MM.1S (cell line): ENCODE measurements at regions not wholly inside any gene's neighbourhood (a gene's known extent, or its start where the extent isn't known, plus 50 kb on each side); places are given as distances from the start of the nearest gene placed in this dataset.

Experiments
- DNase-seq: peaks from one replicate; pipeline ENCODE4 v3.0.0-alpha.2; 2015
- H2AFZ ChIP-seq: fragments of 300-600 bp; sonication (generic); 2 replicates; pipeline ENCODE4 v1.6.0; 2016; ENCODE audit warnings: antibody characterized with exemption, low read length
- H3F3A ChIP-seq: fragments of 300-600 bp; sonication (generic); 2 replicates; pipeline ENCODE4 v1.6.1; 2016; ENCODE audit warnings: mild to moderate bottlenecking, antibody characterized with exemption, low read length, moderate library complexity, mixed read lengths; ENCODE audit not compliant: insufficient read depth
- H3K27ac ChIP-seq: fragments of 300-600 bp; sonication (generic); 2 replicates; pipeline ENCODE4 v1.5.1; 2016; ENCODE audit warnings: mild to moderate bottlenecking, low read length
- H3K27me3 ChIP-seq: fragments of 300-600 bp; sonication (generic); replicated peaks from 2 replicates; pipeline ENCODE4 v1.6.0; 2016; ENCODE audit warnings: low read length; ENCODE audit not compliant: insufficient read depth
- H3K36me3 ChIP-seq: fragments of 300-600 bp; sonication (generic); replicated peaks from 2 replicates; pipeline ENCODE4 v1.6.1; 2016; ENCODE audit warnings: mild to moderate bottlenecking, low read length, mixed read lengths; ENCODE audit not compliant: insufficient read depth
- H3K4me1 ChIP-seq: fragments of 300-600 bp; sonication (generic); 2 replicates; pipeline ENCODE4 v1.6.1; 2016; ENCODE audit warnings: low read length, mixed read lengths
- H3K4me2 ChIP-seq: fragments of 300-600 bp; sonication (generic); 2 replicates; pipeline ENCODE4 v1.6.0; 2016; ENCODE audit warnings: low read depth, low read length
- H3K4me3 ChIP-seq: fragments of 300-600 bp; sonication (generic); 2 replicates; pipeline ENCODE4 v1.5.1; 2016; ENCODE audit warnings: low read length, mixed read lengths
- H3K79me2 ChIP-seq: fragments of 300-600 bp; sonication (generic); 2 replicates; pipeline ENCODE4 v1.6.1; 2016; ENCODE audit warnings: mixed run types, low read length, mixed read lengths
- H3K9ac ChIP-seq: fragments of 300-600 bp; sonication (generic); 2 replicates; pipeline ENCODE4 v1.6.1; 2016; ENCODE audit warnings: low read length, mixed read lengths
- H3K9me2 ChIP-seq: fragments of 300-600 bp; sonication (generic); replicated peaks from 2 replicates; pipeline ENCODE4 v1.6.1; 2016; ENCODE audit warnings: mild to moderate bottlenecking, low read length, mixed read lengths; ENCODE audit not compliant: insufficient read depth
- H3K9me3 ChIP-seq: fragments of 300-600 bp; sonication (generic); replicated peaks from 2 replicates; pipeline ENCODE4 v1.6.1; 2016; ENCODE audit warnings: mild to moderate bottlenecking, low read length, mixed read lengths; ENCODE audit not compliant: insufficient read depth
- H4K20me1 ChIP-seq: fragments of 300-600 bp; sonication (generic); 2 replicates; pipeline ENCODE4 v1.6.1; 2016; ENCODE audit warnings: mild to moderate bottlenecking, low read length, moderate library complexity, mixed read lengths; ENCODE audit not compliant: insufficient read depth
- CTCF ChIP-seq: fragments of 300-600 bp; sonication (generic); IDR thresholded peaks from 2 replicates; pipeline ENCODE4 v1.5.1; 2016; ENCODE audit warnings: antibody characterized with exemption, low read length, mixed read lengths
- EZH2 ChIP-seq: fragments of 300-600 bp; sonication (generic); optimal IDR thresholded peaks from 2 replicates; pipeline ENCODE3; 2017; ENCODE audit warnings: low read depth, mild to moderate bottlenecking, antibody characterized with exemption, low read length, mixed read lengths
- EZH2phosphoT487 ChIP-seq: fragments of 300-600 bp; sonication (generic); IDR thresholded peaks from 2 replicates; pipeline ENCODE4 v1.6.1; 2018; ENCODE audit warnings: antibody characterized with exemption, low read length

DNA sequence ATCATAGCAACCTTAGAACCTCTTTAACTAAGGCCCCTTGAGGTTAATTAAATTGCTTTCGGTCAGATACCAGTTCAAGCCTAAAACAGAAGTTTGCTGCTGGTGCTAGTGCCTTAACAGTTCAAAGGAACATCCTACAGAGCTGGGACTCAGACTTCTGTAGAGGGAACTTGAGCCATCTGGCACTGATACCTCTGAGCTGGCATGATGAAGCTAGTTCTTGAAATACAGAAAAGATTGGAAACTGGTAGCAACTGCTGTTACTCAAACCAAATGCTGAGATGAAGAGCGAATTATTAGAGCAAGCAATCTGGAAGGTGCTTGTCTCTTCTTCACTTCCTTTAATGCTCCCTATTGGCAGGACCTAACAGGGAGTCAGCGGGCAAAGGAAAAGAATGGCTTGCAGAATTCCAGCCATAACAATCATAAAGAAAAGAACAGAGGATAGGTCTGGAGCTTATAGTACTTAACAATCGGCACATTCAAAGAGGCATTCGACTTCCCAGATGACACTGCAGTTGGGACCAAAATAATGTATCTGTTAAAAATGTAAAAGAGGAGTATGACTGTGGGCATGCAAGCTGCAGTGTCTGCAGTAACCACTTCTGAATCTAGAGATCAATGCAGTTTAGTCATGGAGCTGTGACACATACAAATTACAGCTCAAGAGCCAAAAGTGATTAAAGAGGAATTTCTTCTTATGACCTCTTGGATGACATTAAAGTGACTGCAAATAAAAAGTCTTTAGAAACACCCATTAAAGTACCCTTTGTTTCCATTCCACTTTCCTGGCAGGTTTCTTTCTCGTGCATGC lies 298.9 kb downstream of the PDGFC start:
- no peaks in the 10 kb centered on the region for H3K36me3 ChIP-seq
- no peak for TF ChIP-seq EZH2
- TF ChIP-seq CTCF: no peak
- TF ChIP-seq EZH2phosphoT487: no peak
- no peak overlapping the region for H2AFZ ChIP-seq
- DNase-seq: no peak
- H3K27me3 ChIP-seq: no peaks in the 10 kb centered on the region
- H3K9ac ChIP-seq: no peak overlapping the region
- H3K4me3 ChIP-seq: no peak overlapping the region
- H3F3A ChIP-seq: no peaks in the 10 kb centered on the region
- no peak overlapping the region for H3K27ac ChIP-seq
- H3K79me2 ChIP-seq: no peaks in the 10 kb centered on the region
- H3K9me3 ChIP-seq: no peaks in the 10 kb centered on the region
- H4K20me1 ChIP-seq: no peaks in the 10 kb centered on the region
- H3K4me1 ChIP-seq: no peaks in the 10 kb centered on the region
- H3K4me2 ChIP-seq: no peak overlapping the region
- no peaks in the 10 kb centered on the region for H3K9me2 ChIP-seq

DNA sequence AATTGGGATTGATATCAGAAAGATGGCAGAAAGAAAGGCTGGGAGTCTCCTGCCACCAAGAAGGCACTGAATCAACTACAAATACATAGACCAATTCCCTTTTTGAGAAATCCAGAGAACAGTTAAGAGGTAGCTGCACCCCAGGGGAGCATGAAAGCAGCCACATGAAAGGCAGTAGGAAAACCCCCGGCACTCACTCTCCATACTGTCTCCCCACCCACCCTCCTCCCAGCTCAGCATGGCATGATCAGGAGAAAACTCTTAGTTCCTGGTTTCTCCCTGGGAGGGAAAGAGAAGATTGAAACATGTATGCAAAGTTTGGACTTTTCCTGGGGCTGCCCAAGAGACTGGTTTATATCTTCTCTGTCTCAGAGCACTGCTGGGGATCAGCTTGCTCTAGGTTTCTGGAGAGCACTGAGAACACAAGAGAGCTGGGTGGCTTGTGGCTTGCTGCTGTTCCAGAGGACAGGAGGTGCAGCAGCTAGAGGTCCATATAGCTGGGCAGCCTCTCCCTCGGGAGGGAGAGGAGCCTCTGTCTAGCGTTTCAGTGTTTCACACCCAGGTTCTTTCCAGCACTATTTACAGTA lies 305.7 kb downstream of the PDGFC start:
- H3K9me3 ChIP-seq: no peaks in the 10 kb centered on the region
- DNase-seq: no peak
- H4K20me1 ChIP-seq: no peaks in the 10 kb centered on the region
- no peaks in the 10 kb centered on the region for H3F3A ChIP-seq
- no peak overlapping the region for H3K4me2 ChIP-seq
- H3K36me3 ChIP-seq: no peaks in the 10 kb centered on the region
- H3K79me2 ChIP-seq: no peaks in the 10 kb centered on the region
- H3K27ac ChIP-seq: no peak overlapping the region
- no peaks in the 10 kb centered on the region for H3K27me3 ChIP-seq
- H3K4me1 ChIP-seq: no peaks in the 10 kb centered on the region
- H3K9me2 ChIP-seq: no peaks in the 10 kb centered on the region
- H2AFZ ChIP-seq: no peak overlapping the region
- H3K4me3 ChIP-seq: no peak overlapping the region
- H3K9ac ChIP-seq: no peak overlapping the region
- TF ChIP-seq EZH2phosphoT487 (no peak), EZH2 (no peak), CTCF (no peak)

GRCh38 chr4:156663663-156664062 lies 307.9 kb downstream of the PDGFC start:
- Histone ChIP-seq H3K36me3 (no peaks in the 10 kb centered on the region), H3K79me2 (no peaks in the 10 kb centered on the region), H3K9ac (no peak overlapping the region), H3K27ac (no peak overlapping the region), H3K4me2 (no peak overlapping the region), H3K4me3 (no peak overlapping the region), H2AFZ (no peak overlapping the region), H3K4me1 (no peaks in the 10 kb centered on the region), H3K27me3 (no peaks in the 10 kb centered on the region), H4K20me1 (no peaks in the 10 kb centered on the region), H3F3A (no peaks in the 10 kb centered on the region), H3K9me2 (no peaks in the 10 kb centered on the region), H3K9me3 (no peaks in the 10 kb centered on the region)
- TF ChIP-seq EZH2phosphoT487 (no peak), CTCF (no peak), EZH2 (no peak)
- no peak for DNase-seq
